Stimulated activated CD4-positive, alpha-beta T cell treated with anti-CD3 and anti-CD28 coated beads, Interleukin-12 subunit alpha, Interleukin-12 subunit beta, amount 100 ng/mL, for 24 hours (primary cell): ENCODE measurements at regions not wholly inside any gene's neighbourhood (a gene's known extent, or its start where the extent isn't known, plus 50 kb on each side); places are given as distances from the start of the nearest gene placed in this dataset.

Source experiments
- DNase-seq, 2 experiments: peaks; one replicate each; pipeline ENCODE4 v3.0.0-alpha.2; 2020; ENCODE audit warnings: low read depth in 2 of 2

GRCh38 chr9:81390792-81391456 is 298.4 kb downstream of the TLE1 start:
- no peak for DNase-seq

- DNase-seq = no peak
Observed at GRCh38 chr9:81389569-81389993, 299.8 kb downstream of the TLE1 start.

DNA sequence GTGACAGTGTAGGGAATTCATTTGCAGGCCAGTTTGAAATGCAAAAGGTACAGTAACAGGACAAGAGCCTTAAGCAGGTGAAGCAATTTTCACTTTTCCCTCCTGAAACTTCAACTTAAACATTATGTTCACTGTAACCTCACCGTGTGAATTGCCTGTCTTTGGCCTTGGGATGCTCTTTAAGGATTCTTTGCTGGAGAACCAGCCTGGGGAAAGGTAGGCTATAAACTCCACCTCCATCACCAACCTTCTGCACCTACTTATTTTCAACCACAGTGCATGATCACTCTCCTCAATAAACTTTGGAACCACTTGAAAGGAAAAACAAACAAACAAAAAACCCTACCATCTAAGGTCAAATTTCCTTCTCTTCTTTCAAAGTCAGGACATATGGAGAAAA is 300.5 kb downstream of the TLE1 start:
- DNase-seq = no peak

GRCh38 chr9:81387360-81388106 is 301.8 kb downstream of the TLE1 start:
- DNase-seq = no peak

DNA sequence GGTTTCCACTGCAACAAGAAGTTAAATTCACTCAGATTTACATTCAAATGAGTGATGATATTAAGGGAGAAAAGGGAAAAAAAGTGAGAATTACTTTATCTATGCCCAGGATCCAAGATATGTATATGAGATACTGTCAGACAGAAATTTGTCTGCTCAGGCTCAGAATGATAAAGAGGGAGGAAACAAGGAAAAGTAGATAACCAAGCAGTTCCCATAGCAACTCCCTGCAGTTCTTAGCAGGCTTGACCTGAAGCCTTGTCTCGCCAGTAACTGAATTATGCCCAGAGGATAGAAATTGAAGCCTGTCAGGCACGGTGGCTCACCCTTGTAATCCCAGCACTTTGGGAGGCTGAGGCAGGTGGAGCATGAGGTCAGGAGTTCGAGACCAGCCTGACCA is 304.4 kb downstream of the TLE1 start:
- DNase-seq = no peak

DNA sequence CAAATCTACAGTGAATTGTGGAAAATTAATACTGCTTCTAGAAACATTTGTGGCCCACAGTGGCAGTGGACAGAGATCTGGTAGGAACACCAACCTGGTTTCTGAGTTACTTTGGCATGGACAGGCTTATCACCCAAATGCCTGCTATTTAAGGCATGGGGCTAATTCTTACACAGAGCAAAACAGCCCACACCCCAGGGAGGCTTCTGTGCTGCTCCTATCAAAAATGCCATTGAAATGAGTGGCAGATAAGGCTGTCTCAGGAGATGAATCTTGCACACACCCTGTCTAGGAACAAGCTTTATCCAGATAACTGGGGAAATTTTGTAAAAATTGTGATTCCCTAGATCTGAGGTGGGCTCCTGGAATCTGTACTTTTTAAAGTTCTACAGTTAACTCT is 307.1 kb downstream of the TLE1 start:
- DNase-seq = no peak

- no peak for DNase-seq
Observed at GRCh38 chr9:81381694-81382093, 307.7 kb downstream of the TLE1 start.

DNA sequence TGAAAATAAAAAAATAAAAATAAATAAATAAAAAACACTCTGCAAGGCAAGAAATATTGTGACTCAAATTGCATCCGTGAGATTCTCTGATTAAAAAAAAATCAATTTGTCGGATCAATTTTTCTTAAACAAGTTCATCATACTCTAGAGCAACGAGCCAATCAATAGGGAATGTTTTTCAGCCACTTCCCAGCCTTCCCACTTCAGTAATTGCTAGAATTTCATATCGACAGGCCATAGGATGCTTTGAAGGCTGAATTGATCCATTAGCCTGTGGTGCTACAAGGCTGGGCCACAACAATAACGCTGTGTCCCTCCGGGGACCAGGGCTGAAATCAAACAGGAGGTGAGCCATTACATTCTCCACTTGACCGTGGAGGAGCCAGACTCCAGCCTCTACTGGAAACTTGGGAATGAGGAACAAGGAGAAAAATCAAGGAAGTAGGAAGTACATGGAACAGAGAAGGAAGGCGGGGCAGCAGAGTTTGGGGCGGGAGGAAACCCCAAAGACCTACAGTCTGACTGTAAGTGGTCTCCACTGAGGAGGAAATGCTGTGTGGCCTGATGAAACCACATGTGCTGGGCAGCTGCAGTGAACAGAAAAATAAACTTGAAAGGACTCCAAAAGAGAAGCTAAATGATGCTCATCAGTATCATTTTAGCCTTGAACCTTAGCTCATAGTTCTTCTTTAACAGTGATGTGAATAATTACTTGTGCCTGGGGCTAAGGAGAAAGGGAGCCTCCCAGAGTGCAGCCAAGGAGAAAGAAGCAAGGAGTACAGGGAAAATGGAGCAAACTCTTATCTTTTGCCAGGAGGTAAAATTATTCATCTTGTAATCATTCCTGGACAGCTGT is 308.6 kb downstream of the TLE1 start:
- DNase-seq = no peak

DNA sequence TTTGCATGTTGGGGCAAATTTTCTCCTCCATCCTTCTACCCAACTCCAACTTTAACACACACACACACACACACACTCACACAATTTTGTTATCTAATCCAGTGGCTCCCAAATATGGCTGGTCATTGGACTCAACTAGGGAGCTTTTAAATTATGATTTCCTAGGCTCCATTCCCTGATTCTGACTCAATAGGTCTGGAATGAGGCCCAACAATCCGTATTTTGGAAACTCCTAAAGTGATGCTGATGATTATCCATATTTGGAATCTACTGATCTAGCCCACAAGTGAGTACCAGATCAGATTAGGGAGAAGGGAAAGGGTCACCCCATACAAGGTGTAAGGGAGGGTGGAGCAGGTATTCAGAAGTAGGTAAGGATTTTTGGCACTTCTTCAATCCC is 309.7 kb downstream of the TLE1 start:
- no peak for DNase-seq

DNA sequence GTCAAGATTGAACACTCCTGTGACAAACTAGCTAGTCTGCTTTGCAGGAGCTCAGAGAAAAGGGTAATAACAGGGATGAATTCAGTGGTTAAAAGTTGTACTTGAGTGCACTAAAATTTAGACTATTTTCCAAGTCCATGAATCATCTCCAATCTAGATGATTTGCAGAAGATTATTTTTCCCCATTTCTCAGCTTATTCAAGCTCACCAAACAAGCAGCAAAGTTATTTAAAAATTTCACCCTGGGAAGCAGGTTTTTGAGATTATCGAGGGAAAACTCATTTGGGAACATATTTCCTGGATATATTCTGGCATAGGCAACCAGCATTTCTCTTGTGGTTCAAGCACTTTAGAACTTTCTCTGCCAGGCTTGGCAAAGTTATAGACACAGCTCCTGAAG is 311.4 kb downstream of the TLE1 start:
- DNase-seq = no peak

DNA sequence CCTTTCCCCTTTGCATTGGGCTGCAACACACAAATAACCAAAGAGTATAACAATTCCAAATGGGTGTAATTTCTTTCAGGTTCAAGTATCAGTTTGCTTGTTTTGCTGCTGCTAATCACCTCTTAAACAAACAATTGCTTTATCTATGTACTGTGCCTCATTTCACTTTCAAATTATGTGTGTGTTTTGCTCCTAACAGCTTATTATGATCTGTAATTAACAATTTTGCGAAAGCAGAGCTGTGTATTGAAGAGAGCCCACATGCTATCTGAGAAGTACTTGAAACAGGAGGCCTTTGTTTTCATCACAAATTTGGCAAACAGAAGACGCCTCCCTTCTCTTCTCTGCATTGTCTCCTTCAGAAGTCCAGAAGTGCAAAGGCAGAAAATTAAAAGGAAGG is 312.0 kb downstream of the TLE1 start:
- no peak for DNase-seq

GRCh38 chr9:81375187-81376100 is 313.9 kb downstream of the TLE1 start:
- DNase-seq = no peak

DNA sequence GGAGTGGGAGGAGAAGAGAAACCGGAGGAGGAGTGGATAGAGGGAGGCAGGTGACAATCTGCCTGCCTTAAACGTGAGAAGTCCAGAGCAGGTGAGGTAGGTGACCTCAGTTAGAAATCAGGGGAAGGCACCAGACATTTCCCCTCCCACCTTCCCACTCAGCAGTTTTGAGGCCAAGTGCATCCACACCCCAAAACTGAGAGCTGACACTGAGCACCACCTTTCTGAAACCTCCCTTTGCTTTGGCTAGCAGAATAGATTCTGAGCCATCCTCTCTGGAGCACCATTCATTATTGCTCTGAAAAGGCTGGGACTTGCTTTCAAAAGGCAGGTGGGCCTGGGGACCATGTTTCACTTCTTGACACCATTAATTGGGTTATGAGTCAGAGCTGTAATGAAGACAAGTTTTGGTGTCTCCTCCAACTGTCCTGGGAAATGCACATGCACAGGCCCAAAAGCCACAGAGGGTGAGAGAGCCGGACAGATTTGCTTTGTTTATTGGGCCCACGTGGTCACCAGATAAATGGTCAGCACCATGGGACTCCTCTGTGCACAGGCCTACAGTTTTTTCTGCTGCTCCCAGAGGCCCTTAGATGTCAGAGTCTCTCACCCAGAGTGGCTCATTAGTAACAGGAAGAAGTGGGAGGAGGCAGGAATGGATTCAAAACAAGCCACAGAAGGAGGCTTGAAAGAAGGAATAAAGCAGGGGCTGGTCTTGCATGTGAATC is 314.7 kb downstream of the TLE1 start:
- no peak for DNase-seq

DNA sequence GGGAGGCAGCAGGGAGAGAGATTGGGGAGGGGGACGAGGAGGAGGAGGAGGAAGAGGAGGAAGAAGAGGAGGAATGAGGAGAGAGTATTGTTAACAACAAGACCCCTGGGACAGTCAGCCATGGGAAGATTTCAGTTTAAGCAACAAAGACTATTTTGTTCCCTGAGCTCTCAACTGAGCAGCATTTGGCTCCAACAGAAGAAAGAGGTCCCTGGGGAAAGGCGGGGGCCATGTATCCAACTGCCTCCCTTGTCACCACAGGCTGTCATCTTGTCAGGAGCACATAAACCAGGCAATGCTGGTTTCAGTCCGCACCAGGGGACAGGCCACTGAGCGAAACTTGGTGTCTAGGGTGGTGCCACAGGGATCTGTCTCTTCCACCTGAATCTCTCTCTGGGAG is 316.1 kb downstream of the TLE1 start:
- no peak for DNase-seq

GRCh38 chr9:81372628-81373191 is 316.6 kb downstream of the TLE1 start:
- no peak for DNase-seq

- no peak for DNase-seq
Observed at GRCh38 chr9:81371824-81372223, 317.5 kb downstream of the TLE1 start.

- DNase-seq = no peak
Observed at GRCh38 chr9:81370650-81371049, 318.7 kb downstream of the TLE1 start.

DNA sequence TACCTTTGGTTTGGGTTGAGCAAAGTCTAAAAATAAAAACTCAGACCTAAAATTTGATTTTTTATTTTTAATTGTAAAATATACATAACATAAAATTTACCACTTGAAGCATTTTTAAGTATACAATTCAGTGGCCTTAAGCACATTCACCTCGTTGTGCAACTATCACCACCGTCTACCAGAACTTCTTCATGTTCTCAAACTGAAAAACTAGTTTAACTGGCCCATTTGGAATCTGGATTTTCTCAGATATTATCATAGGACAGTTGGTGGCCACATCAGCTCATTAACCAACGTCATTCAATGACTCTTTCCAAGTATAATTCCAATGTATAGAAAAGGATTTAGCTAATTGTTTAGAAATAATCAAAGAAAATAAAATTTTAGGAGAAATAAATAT is 319.3 kb downstream of the TLE1 start:
- no peak for DNase-seq

DNA sequence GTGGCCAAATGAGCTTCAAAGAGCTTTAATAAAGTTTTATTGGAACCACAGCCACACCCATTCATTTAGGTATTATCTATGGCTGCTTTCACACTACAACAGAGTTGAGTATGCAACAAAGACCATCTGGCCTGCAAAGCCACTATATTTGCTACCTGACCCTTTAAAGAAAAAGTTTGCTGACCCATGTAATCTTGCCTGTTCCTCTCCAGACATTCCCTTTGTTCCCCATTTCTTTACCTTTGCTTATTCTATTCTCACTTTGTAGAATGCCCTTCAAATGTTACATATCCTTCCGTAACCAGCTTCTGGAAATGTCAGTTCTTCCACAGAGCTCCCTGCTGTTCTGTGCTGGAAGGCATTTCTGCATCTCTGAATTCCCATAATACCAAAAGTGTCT is 320.2 kb downstream of the TLE1 start:
- DNase-seq = no peak

DNA sequence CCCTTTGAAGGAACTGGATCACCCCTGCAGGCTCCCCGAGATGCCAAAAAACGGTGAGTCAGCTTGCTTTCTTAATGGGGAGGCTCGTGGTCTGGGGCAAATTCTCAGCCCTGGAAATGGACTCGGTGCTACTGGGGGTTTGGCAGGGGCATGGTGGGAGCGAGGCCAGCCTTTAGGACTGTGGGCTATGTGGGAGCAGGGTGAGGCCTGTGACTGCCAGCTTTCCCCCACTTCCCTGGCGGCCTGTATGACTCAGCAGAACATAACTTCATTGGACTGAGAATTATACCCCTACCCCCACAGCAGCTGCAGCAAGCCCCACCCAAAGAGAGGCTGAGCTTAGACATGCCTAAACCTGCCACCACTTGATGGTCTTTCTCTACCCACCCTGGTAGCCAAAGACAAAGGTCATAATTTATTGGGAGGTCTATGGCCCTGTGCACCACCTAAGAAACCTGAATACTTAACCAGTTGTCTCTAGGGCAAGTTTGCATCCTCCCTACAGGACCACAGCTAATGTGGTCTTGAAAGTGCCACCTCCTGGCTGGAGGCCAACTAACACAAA is 325.3 kb downstream of the TLE1 start:
- no peak for DNase-seq
